ENCODE measurements at regions not wholly inside any gene's neighbourhood (a gene's known extent, or its start where the extent isn't known, plus 50 kb on each side); places are given as distances from the start of the nearest gene placed in this dataset.

- FAIRE-seq (no peak), DNase-seq (ENCODE audit: low spot score) (no peak)
Measured at GRCh38 chr22:48278620-48279460, 1516.4 kb downstream of the TBC1D22A start.

DNA sequence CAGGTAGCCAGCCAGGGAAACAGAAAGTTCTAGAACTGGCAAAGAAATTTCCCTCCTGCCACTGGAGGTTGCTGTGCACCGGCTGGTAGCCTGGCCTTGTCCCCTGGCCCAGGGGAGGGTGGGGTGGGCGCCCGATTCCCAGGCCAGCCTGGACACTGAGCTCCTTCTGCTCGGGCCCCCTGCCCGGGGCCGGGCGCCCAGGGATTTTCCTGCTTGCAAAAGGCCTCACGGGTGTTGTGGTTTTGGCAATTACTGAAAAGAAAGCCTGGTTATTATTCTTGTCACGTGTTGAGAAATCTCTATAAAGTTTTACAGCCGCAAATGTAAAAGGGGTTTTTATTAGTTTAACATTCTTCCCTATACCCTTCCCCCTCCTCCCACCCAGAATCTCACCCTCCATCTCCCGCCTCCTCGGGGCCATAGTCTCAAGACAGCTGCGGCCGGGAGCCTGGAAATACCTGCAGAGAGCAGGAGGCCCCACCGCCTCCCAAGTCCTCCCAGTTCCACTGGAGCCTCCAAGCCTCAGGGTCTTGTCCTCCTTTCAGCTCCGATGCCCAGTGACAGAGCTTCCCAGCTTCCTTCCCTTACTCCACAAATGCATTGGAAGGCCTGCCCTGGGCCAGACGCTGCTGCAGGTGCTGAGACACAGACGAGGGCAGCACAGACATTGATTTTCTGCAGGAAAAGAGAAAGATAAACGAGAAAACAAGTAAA lies 1515.6 kb downstream of the TBC1D22A start:
- FAIRE-seq, result no peak
- no peak for DNase-seq (ENCODE audit: low spot score)

DNA sequence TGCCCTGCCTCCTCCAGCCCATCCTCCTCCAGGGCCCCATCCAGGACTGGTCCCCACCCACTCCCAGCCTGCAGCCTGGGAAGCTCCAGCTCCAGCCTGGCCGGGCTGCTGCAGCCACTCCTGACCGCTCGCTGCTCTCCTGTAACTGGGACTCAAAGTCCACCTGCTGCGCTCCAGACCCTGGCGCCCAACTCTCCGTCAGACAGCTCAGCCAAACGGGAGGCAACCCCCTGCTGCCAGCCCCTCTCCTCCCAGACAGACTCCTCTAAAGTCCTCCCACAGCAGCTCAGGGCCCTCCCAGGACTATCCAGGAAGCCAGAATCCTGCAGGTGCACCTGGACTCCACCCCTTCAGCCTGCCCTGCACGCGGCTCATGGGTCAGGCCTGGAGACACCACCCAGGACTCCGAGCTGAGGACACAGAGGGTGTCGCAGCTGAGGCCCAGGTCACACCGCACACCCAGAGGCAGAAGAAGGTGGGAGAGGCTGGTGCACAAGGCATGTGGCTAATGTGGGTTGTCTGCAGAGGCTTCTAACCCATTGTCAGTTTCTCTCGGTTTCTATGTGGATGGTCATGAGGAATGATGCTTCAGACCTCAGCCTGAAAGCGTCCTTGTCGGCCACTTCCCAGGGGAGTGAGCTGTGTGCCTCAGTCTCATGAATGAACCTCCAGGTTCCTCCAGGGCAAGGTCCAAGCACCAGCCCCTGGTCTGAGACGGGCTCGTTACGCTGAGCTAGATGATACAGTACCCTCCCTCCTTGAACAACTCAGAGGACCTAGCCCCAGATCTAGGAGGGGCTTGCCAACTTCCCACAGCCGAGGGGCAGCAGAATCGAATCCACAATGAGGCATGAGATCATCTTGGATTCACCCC lies 1514.8 kb downstream of the TBC1D22A start:
- DNase-seq (ENCODE audit: low spot score) (no peak), FAIRE-seq (no peak)

DNA sequence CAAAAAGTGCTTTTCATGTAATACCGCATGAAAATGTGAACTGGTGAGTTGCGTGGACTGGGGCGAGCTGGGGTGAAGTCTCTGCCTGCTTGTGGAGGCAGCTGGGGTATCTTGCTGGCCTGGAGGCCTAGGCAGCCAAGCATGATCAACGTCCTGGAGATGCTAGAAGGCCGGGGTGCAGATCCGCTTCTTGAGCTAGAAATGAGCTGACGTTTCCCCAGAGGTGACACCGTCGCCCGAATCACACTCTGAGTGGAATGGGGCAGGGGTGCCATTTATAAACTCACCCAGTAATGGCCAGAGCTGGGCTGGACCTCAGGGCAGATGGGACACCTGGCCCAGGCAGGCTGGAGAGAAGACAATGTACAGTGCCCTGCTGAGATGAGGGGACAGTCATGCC lies 1513.0 kb downstream of the TBC1D22A start:
- DNase-seq (ENCODE audit: low spot score) (no peak), FAIRE-seq (no peak)

DNA sequence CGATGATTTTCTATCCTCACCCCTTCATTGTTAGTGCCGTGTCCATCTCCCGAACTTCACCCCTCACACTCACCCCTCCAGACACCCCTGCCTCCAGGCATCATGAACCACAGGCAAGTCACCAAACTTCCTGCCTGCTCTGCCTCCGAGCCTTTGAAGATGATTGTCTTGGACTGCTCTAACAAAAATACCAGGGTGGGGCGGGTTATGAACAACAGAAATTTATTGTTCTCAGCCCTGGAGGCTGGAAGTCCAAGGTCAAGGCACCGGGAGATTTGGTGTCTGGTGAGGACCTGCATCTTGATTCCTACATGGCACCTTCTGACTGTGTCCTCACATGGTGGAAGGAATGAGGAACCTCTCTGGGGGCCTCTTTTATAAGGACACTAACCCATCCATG lies 1508.3 kb downstream of the TBC1D22A start:
- DNase-seq (ENCODE audit: low spot score), result no peak
- no peak for FAIRE-seq

- FAIRE-seq, result peak; percentile 99
- peak; percentile 73 for DNase-seq (ENCODE audit: low spot score)
Measured at GRCh38 chr22:48268771-48269552, 1506.5 kb downstream of the TBC1D22A start.

DNA sequence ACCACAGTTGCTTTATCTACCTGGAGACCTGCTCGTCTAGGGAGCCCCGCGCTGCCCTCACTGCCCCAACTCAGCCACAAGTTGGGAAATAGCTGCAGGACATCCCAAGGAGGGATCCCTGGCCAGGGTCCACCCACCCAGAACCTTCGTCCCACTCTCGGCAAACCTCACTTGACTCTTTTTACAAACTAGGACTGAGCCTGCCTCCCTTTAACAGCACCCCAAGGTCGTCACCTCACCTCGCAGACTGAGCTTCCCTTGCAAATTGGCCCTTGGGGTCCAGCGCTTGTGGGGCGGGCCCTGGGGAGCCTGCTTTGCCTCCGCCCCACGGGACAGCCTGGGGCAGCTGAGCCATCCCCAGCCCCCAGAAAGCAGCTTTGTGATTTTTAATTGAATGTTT lies 1505.8 kb downstream of the TBC1D22A start:
- FAIRE-seq, result no peak
- no peak for DNase-seq (ENCODE audit: low spot score)

GRCh38 chr22:48267681-48268080 lies 1505.2 kb downstream of the TBC1D22A start:
- no peak for FAIRE-seq
- DNase-seq (ENCODE audit: low spot score), result no peak

DNA sequence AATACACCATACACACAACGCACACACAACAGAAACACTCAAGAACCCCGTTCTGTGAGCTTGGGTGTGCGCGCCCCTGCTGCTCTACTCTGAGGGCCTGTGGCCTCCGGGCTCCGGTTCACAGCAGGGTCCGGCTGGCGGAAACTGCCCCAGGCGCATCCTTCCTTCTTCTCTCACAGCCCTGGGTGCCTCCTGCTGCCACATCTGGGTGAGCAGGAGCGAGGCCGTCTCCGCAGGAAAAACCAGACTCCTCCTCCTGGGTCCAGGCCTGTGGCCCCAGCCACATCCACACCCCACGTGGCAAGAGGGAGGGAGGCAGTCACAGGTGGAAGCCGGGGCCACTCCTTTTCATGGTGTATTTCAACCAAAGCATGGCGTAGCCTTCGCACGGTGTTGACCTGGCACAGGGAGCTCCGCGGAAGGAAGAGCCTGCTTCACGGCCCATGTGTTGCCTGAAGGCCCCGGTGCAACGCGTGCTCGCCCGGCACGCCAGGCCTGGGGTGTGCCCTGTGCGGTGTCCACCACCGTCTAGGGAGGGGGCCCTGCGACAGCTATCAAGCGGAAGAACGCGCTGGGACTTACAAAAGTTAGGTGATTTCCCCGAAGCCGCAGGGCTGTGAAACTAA lies 1502.7 kb downstream of the TBC1D22A start:
- no peak for DNase-seq (ENCODE audit: low spot score)
- no peak for FAIRE-seq

GRCh38 chr22:48264586-48264985 lies 1502.1 kb downstream of the TBC1D22A start:
- FAIRE-seq (peak; percentile 67), DNase-seq (ENCODE audit: low spot score) (no peak)

- no peak for FAIRE-seq
- no peak for DNase-seq (ENCODE audit: low spot score)
Measured at GRCh38 chr22:48263791-48264351, 1501.4 kb downstream of the TBC1D22A start.

DNA sequence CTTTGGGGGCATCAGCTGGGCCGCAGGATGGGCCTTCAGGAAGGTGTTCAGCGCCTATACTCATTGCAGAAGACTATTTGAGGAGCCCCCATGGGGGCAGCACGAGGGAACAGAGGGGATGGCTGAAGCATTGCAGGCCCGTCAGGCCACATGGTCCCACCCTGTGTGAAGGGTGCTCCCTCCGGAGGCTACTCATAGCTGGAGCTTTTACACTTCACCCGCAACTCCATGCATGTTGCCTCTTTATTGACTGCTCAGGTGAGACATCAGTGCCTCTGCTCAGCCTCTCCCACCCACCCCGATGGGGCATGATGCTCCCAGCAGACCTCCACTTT lies 1500.9 kb downstream of the TBC1D22A start:
- DNase-seq (ENCODE audit: low spot score) (no peak), FAIRE-seq (no peak)

DNA sequence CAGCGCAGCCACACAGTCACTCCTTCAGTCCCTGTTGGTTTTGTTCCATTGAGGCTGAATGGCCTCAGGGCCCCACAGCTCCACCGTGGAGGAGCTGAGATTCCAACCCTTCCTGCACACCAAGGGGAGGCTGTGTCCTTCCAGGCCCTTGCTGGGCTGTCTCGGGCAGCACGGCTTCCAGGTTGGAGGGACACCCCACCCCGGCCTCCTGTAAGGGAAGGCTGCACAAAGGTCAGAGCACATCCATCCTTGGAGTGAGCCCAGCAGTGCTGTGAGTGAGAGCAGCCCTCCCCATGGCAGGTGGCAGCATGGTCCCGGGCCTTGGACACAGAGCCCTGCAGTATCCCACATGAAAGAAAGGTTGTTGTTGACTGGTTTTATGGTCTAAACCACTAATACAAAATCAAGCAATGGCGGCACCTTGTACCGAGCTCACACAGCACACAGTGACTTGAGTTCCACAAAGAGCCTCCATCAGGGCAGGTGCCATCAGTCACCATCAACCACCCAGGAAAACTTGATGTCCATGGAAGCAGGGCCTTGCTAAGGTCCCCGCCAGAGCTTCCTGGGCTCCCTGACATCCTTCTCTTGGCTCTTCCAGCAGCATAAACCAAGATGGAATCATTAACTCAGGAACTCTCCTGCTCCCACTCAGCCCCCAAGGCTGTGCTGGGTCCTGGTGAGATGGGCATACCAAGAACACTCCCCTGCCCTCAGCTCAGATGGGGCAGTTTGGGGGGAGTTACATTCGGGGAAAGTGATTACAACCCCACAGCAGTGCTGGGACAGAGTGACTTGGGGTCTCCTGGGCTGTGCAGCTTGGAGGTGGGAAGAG lies 1500.4 kb downstream of the TBC1D22A start:
- no peak for FAIRE-seq

GRCh38 chr22:48261706-48262105 lies 1499.3 kb downstream of the TBC1D22A start:
- no peak for FAIRE-seq
- no peak for DNase-seq (ENCODE audit: low spot score)

More for the DNA sequence above, 1500.4 kb downstream of the TBC1D22A start:
- DNase-seq (ENCODE audit: low spot score), result no peak

GRCh38 chr22:48261048-48261621 lies 1498.7 kb downstream of the TBC1D22A start:
- FAIRE-seq (no peak), DNase-seq (ENCODE audit: low spot score) (no peak)

DNA sequence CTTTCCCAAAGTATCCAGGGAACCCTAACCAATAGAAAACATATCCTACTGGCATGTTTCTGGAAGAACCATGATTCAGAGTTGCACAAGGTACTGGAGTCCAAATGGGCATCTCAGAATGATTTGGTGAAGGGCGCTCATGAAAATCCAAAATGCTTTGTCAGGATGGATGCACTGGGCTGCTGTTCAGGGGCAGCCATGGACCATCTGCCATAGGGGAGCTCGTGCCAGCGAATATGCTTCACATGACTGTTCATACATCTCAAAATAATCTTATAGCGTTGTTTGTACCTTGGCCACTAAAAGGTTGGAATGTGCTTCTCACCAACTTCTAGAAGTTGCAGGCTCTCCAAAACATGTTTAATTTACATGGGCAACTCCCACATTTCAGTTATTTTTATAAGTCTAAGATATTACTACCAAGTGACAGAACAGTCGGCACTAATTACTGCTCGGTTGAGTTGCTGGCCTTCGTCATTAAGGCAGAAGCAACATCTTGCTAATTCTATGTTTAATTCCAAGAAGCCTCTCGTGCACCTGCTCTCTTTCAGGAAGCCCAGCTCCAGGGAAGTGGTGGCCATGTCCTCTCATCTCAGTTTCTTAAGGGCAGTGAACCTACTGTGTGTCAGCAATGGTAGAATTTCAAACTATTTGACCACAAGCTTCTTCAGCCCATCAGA lies 1497.7 kb downstream of the TBC1D22A start:
- no peak for FAIRE-seq

GRCh38 chr22:48258811-48259210 lies 1496.4 kb downstream of the TBC1D22A start:
- DNase-seq (ENCODE audit: low spot score) (no peak), FAIRE-seq (no peak)

More for the DNA sequence above, 1497.7 kb downstream of the TBC1D22A start:
- no peak for DNase-seq (ENCODE audit: low spot score)

GRCh38 chr22:48258064-48258701 lies 1495.7 kb downstream of the TBC1D22A start:
- DNase-seq (ENCODE audit: low spot score), result no peak
- FAIRE-seq, result no peak
